Neural progenitor cell (in vitro differentiated cells): ENCODE measurements at regions not wholly inside any gene's neighbourhood (a gene's known extent, or its start where the extent isn't known, plus 50 kb on each side); places are given as distances from the start of the nearest gene placed in this dataset.

Experiments used
- DNase-seq: peaks from one replicate; pipeline ENCODE4 v3.0.0-alpha.2; 2016; ENCODE audit warnings: low spot score
- H2AFZ ChIP-seq: fragments of 200-600 bp; sonication (generic); replicated peaks from 2 replicates; pipeline ENCODE4 v1.6.1; 2016; ENCODE audit warnings: antibody characterized with exemption
- H3F3A ChIP-seq: fragments of 200-600 bp; sonication (generic); 2 replicates; pipeline ENCODE4 v1.6.1; 2016; ENCODE audit warnings: antibody characterized with exemption, low read depth
- H3K27ac ChIP-seq: fragments of 200-600 bp; sonication (generic); 2 replicates; pipeline ENCODE4 v1.5.1; 2016; ENCODE audit warnings: mild to moderate bottlenecking
- H3K27me3 ChIP-seq: fragments of 200-600 bp; sonication (generic); 2 replicates; pipeline ENCODE4 v1.6.1; 2016; ENCODE audit warnings: mild to moderate bottlenecking, moderate library complexity
- H3K36me3 ChIP-seq: fragments of 200-600 bp; sonication (generic); 2 replicates; pipeline ENCODE4 v1.5.1; 2016
- H3K4me1 ChIP-seq: fragments of 200-600 bp; sonication (generic); 2 replicates; pipeline ENCODE4 v1.6.1; 2016; ENCODE audit warnings: mixed run types
- H3K4me2 ChIP-seq: fragments of 200-600 bp; sonication (generic); 2 replicates; pipeline ENCODE4 v1.6.1; 2016
- H3K4me3 ChIP-seq: fragments of 200-600 bp; sonication (generic); 2 replicates; pipeline ENCODE4 v1.5.1; 2016
- H3K79me2 ChIP-seq: fragments of 200-600 bp; sonication (generic); 2 replicates; pipeline ENCODE4 v1.6.1; 2016; ENCODE audit warnings: low read depth
- H3K9ac ChIP-seq: fragments of 200-600 bp; sonication (generic); 2 replicates; pipeline ENCODE4 v1.6.1; 2016
- H3K9me3 ChIP-seq: fragments of 200-600 bp; sonication (generic); 2 replicates; pipeline ENCODE4 v1.5.1; 2016; ENCODE audit warnings: low read depth
- H4K20me1 ChIP-seq: fragments of 200-600 bp; sonication (generic); 2 replicates; pipeline ENCODE4 v1.6.1; 2016; ENCODE audit warnings: low read depth
- H3K27ac Mint-ChIP-seq: 3 replicates; pipeline ENCODE4 v1.8.0; 2021; ENCODE audit warnings: mixed read lengths
- H3K27me3 Mint-ChIP-seq: 2 replicates; pipeline ENCODE4 v1.8.0; 2022; ENCODE audit warnings: low read depth, mild to moderate bottlenecking, inconsistent platforms, moderate library complexity, mixed read lengths; ENCODE audit not compliant: insufficient read depth
- H3K36me3 Mint-ChIP-seq: 3 replicates; pipeline ENCODE4 v1.8.0; 2021; ENCODE audit warnings: mixed read lengths
- H3K4me1 Mint-ChIP-seq: 3 replicates; pipeline ENCODE4 v1.8.0; 2021; ENCODE audit warnings: mixed read lengths
- H3K4me3 Mint-ChIP-seq: 3 replicates; pipeline ENCODE4 v1.8.0; 2021; ENCODE audit warnings: mild to moderate bottlenecking, moderate library complexity, mixed read lengths
- H3K9me3 Mint-ChIP-seq: 3 replicates; pipeline ENCODE4 v1.8.0; 2020; ENCODE audit warnings: mixed read lengths
- CTCF ChIP-seq: fragments of 200-600 bp; sonication (generic); IDR thresholded peaks from 2 replicates; pipeline ENCODE4 v1.5.1; 2017; ENCODE audit warnings: antibody characterized with exemption, mild to moderate bottlenecking
- EZH2 ChIP-seq: fragments of 200-600 bp; sonication (generic); IDR thresholded peaks from 2 replicates; pipeline ENCODE4 v1.6.1; 2017; ENCODE audit warnings: antibody characterized with exemption, mild to moderate bottlenecking, moderate library complexity
- EZH2phosphoT487 ChIP-seq: fragments of 200-600 bp; sonication (generic); IDR thresholded peaks from 2 replicates; pipeline ENCODE4 v1.6.1; 2017; ENCODE audit warnings: antibody characterized with exemption

- DNase-seq, result no peak
- no peak overlapping the region for H3K4me2 ChIP-seq
- H3K27me3 Mint-ChIP-seq, result peaks cover 5% of the 10 kb centered on the region
These were observed 233.8 kb upstream of the SPRED2 start for GRCh38 chr2:65666156-65666725.

GRCh38 chr2:65664931-65665330 is 232.5 kb upstream of the SPRED2 start:
- no peak overlapping the region for H3K4me3 ChIP-seq
- H3K4me2 ChIP-seq, result no peak overlapping the region
- no peaks in the 10 kb centered on the region for H3K27me3 ChIP-seq
- no peaks in the 10 kb centered on the region for H3F3A ChIP-seq
- H4K20me1 ChIP-seq, result no peaks in the 10 kb centered on the region
- peaks cover 3% of the 10 kb centered on the region for H3K27me3 Mint-ChIP-seq
- DNase-seq, result no peak
- no peaks in the 10 kb centered on the region for H3K9me3 ChIP-seq
- no peaks in the 10 kb centered on the region for H3K4me1 ChIP-seq
- H3K79me2 ChIP-seq, result no peaks in the 10 kb centered on the region
- H3K4me3 Mint-ChIP-seq, result no peak overlapping the region
- TF ChIP-seq EZH2phosphoT487, result no peak
- no peak for TF ChIP-seq CTCF
- TF ChIP-seq EZH2, result no peak
- H3K36me3 ChIP-seq, result no peaks in the 10 kb centered on the region
- no peaks in the 10 kb centered on the region for H3K36me3 Mint-ChIP-seq
- peaks cover 15% of the 10 kb centered on the region for H3K4me1 Mint-ChIP-seq
- peaks cover 33% of the 10 kb centered on the region for H3K9me3 Mint-ChIP-seq
- H3K9ac ChIP-seq, result no peak overlapping the region
- no peak overlapping the region for H3K27ac ChIP-seq
- H3K27ac Mint-ChIP-seq, result no peak overlapping the region
- H2AFZ ChIP-seq, result no peak overlapping the region

More at GRCh38 chr2:65666156-65666725, 233.8 kb upstream of the SPRED2 start:
- H3K27ac ChIP-seq, result no peak overlapping the region
- H3F3A ChIP-seq, result no peaks in the 10 kb centered on the region
- no peak overlapping the region for H3K4me3 Mint-ChIP-seq
- H2AFZ ChIP-seq, result no peak overlapping the region
- no peaks in the 10 kb centered on the region for H3K36me3 Mint-ChIP-seq
- no peak overlapping the region for H3K4me3 ChIP-seq
- H4K20me1 ChIP-seq, result no peaks in the 10 kb centered on the region
- no peak for TF ChIP-seq CTCF
- TF ChIP-seq EZH2phosphoT487, result no peak
- no peak for TF ChIP-seq EZH2
- no peaks in the 10 kb centered on the region for H3K4me1 ChIP-seq
- H3K9me3 Mint-ChIP-seq, result peaks cover 33% of the 10 kb centered on the region
- peaks cover 15% of the 10 kb centered on the region for H3K4me1 Mint-ChIP-seq
- no peaks in the 10 kb centered on the region for H3K27me3 ChIP-seq
- H3K9ac ChIP-seq, result no peak overlapping the region
- no peaks in the 10 kb centered on the region for H3K9me3 ChIP-seq
- no peaks in the 10 kb centered on the region for H3K79me2 ChIP-seq
- no peak overlapping the region for H3K27ac Mint-ChIP-seq
- no peaks in the 10 kb centered on the region for H3K36me3 ChIP-seq

- H3K36me3 Mint-ChIP-seq, result no peaks in the 10 kb centered on the region
- peaks cover 3% of the 10 kb centered on the region for H3K27me3 Mint-ChIP-seq
- H3K4me3 Mint-ChIP-seq, result no peak overlapping the region
- no peaks in the 10 kb centered on the region for H3F3A ChIP-seq
- H3K27ac Mint-ChIP-seq, result no peak overlapping the region
- DNase-seq, result no peak
- H3K4me2 ChIP-seq, result no peak overlapping the region
- no peaks in the 10 kb centered on the region for H4K20me1 ChIP-seq
- H3K4me3 ChIP-seq, result no peak overlapping the region
- no peak overlapping the region for H2AFZ ChIP-seq
- no peaks in the 10 kb centered on the region for H3K79me2 ChIP-seq
- H3K9ac ChIP-seq, result no peak overlapping the region
- H3K36me3 ChIP-seq, result no peaks in the 10 kb centered on the region
- H3K4me1 ChIP-seq, result no peaks in the 10 kb centered on the region
- TF ChIP-seq EZH2phosphoT487 (no peak), CTCF (no peak), EZH2 (no peak)
- H3K4me1 Mint-ChIP-seq, result peaks cover 18% of the 10 kb centered on the region
- H3K9me3 ChIP-seq, result no peaks in the 10 kb centered on the region
- no peaks in the 10 kb centered on the region for H3K27me3 ChIP-seq
- peaks cover 26% of the 10 kb centered on the region for H3K9me3 Mint-ChIP-seq
- no peak overlapping the region for H3K27ac ChIP-seq
These were observed 231.5 kb upstream of the SPRED2 start for GRCh38 chr2:65663831-65664407.
